Activated CD4-positive, alpha-beta memory T cell treated with anti-CD3 and anti-CD28 coated beads, Interleukin-2, amount 10 ng/mL, durations not matched to agents 7 days and 5 days (primary cell): ENCODE measurements at regions not wholly inside any gene's neighbourhood (a gene's known extent, or its start where the extent isn't known, plus 50 kb on each side); places are given as distances from the start of the nearest gene placed in this dataset.

Experiments
- CTCF ChIA-PET: fragments of 350-600 bp; sonication (Branson Sonifier 250); formaldehyde crosslinking; loops from one replicate; lab custom pipeline; 2021; ENCODE audit warnings: antibody characterized with exemption, inconsistent platforms; lab: Charles Lee
- POLR2A ChIA-PET: fragments of 350-600 bp; sonication (Branson Sonifier 250); formaldehyde crosslinking; loops from one replicate; lab custom pipeline; 2021; ENCODE audit warnings: antibody characterized with exemption; lab: Charles Lee
- DNase-seq: peaks from one replicate; pipeline ENCODE4 v3.0.0-alpha.2; 2020
- H3K27ac Mint-ChIP-seq: one replicate; pipeline ENCODE4 v1.8.0; 2021; ENCODE audit warnings: mild to moderate bottlenecking, mixed read lengths
- H3K27me3 Mint-ChIP-seq: one replicate; pipeline ENCODE4 v1.8.0; 2021; ENCODE audit warnings: mixed read lengths
- H3K36me3 Mint-ChIP-seq: one replicate; pipeline ENCODE4 v1.8.0; 2021; ENCODE audit warnings: low read depth, mixed read lengths
- H3K4me1 Mint-ChIP-seq: one replicate; pipeline ENCODE4 v1.8.0; 2021; ENCODE audit warnings: mixed read lengths
- H3K4me3 Mint-ChIP-seq: one replicate; pipeline ENCODE4 v1.8.0; 2021; ENCODE audit warnings: mild to moderate bottlenecking, mixed read lengths
- H3K9me3 Mint-ChIP-seq: one replicate; pipeline ENCODE4 v1.8.0; 2021; ENCODE audit warnings: mixed read lengths

DNA sequence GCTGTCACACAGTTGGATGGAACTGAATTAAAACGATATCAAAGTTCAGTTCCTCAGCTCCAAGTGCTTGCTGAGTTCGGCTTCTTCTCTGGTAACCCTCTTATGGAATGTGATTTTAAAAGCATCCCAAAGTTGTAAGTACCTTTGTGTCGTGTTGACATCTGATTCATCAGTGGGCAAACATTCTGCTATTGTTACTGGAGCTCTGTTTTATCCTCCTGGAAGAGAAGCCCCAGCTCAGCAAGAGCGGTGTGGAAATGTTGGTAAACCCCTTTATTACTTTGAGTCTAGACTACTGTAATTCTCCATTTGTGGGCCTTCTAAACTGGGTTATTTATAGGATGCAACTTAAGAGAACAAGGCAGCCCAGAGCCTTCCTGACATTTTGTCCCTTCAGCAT, 699.3 kb upstream of the WWC1 start:
- POLR2A ChIA-PET: no interaction called here
- DNase-seq: no peak
- no peaks in the 10 kb centered on the region for H3K4me1 Mint-ChIP-seq

DNA sequence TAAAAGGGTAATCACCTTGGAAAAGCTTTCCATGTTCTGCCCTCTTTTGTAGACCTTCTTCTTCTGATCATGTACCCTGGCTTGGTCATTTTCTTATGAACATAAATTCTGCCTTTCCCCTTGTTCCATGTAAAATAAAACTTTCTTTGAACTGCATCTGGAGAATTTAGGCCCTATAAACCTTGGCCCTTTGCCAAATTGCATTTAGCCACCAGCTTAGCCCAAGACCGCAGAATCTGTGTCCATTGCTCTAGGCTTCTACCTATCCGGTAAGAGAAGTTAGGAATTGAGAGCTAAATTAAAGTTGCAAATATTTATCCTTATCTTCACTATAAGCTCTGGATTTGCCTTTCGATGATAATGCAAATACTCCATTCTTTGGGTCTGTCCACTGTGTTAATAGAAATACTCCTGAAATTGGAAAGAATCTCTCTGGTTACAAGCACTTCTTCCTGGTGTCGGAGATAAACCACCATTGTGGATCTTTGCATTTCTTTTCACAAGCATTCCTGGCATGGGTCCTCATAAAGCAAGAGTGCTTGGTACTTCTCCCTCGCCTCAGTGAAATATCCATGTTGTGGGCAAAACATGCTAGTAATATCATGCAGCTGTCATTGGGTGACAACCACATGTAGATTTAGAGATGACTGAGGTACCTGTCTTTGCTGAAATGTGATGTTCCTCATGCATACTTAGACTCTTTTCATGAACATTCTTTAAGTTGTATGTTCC, 698.0 kb upstream of the WWC1 start:
- no peaks in the 10 kb centered on the region for H3K27me3 Mint-ChIP-seq
- peaks cover 7% of the 10 kb centered on the region for H3K9me3 Mint-ChIP-seq
- no peak overlapping the region for H3K27ac Mint-ChIP-seq
- POLR2A ChIA-PET: no interaction called here
- CTCF ChIA-PET: no interaction called here
- no peak overlapping the region for H3K4me3 Mint-ChIP-seq
- no peak for DNase-seq
- no peaks in the 10 kb centered on the region for H3K4me1 Mint-ChIP-seq
- no peaks in the 10 kb centered on the region for H3K36me3 Mint-ChIP-seq

More for the DNA sequence above, 699.3 kb upstream of the WWC1 start:
- Mint-ChIP-seq H3K27ac (no peak overlapping the region), H3K4me3 (no peak overlapping the region), H3K27me3 (no peaks in the 10 kb centered on the region), H3K36me3 (no peaks in the 10 kb centered on the region), H3K9me3 (no peaks in the 10 kb centered on the region)
- CTCF ChIA-PET: no interaction called here

DNA sequence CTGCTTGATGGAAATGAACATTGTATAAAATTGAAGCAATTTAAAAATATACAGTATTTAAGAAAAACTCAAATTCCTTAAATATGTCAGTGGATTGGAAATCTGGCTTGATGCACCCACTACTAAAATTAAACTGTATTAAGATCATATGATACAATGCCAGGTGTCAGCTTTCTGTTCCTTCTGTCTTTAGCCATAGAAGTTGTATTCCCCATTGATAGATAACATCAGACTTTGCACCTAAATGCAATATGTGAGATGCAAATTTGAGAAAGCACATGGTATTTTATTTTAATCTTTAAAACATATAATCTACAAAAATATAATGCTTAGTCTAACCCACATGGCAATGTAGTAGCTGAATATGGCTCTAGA, 697.4 kb upstream of the WWC1 start:
- H3K27me3 Mint-ChIP-seq: no peaks in the 10 kb centered on the region
- no peaks in the 10 kb centered on the region for H3K4me1 Mint-ChIP-seq
- peaks cover 8% of the 10 kb centered on the region for H3K9me3 Mint-ChIP-seq
- H3K4me3 Mint-ChIP-seq: no peak overlapping the region
- DNase-seq: no peak
- ChIA-PET CTCF (no interaction called here), POLR2A (no interaction called here)
- no peaks in the 10 kb centered on the region for H3K36me3 Mint-ChIP-seq
- no peak overlapping the region for H3K27ac Mint-ChIP-seq

DNA sequence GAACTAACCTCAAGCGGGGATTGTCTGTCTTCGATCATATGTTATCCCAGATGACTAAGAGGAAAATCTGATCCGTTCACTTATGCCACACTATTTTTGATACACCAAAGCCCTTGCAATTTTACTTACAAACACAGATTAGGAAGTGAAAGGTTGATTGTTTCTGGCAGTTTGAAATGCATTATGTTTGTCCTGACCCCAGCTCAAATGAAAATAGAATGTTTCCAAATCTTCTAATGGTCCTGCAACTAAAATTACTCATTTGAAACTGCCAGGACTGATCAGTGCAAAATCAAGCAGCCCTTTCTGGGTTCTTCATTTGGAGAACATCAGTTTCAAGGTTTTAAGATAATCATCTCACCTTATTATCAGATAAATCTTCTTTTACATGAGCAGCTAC, 696.7 kb upstream of the WWC1 start:
- H3K27ac Mint-ChIP-seq: no peak overlapping the region
- no peaks in the 10 kb centered on the region for H3K36me3 Mint-ChIP-seq
- H3K27me3 Mint-ChIP-seq: no peaks in the 10 kb centered on the region
- ChIA-PET CTCF (no interaction called here), POLR2A (no interaction called here)
- peaks cover 8% of the 10 kb centered on the region for H3K9me3 Mint-ChIP-seq
- DNase-seq: no peak
- no peak overlapping the region for H3K4me3 Mint-ChIP-seq
- no peaks in the 10 kb centered on the region for H3K4me1 Mint-ChIP-seq

DNA sequence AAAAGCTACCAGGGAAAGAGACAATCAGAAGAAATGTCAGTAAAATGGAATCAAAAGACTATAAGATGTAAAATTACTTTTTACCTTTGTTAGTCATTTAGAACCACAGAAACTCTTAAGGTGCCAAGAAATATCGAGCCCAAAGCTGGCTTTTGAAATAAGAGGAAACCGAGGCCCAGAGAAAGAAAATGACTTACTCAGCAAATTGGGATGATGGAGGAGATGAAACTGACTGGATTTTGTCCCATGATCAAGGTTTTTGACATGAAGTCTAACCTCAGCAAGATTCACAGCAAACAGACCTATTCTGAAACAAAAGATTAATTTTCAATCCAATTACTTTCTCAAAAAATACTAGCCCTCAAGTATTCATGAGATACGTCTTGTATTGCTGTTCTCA, 696.2 kb upstream of the WWC1 start:
- no peak for DNase-seq
- no peaks in the 10 kb centered on the region for H3K36me3 Mint-ChIP-seq
- H3K27ac Mint-ChIP-seq: no peak overlapping the region
- H3K4me3 Mint-ChIP-seq: no peak overlapping the region
- CTCF ChIA-PET: no interaction called here
- peaks cover 8% of the 10 kb centered on the region for H3K9me3 Mint-ChIP-seq
- POLR2A ChIA-PET: no interaction called here
- no peaks in the 10 kb centered on the region for H3K4me1 Mint-ChIP-seq
- no peaks in the 10 kb centered on the region for H3K27me3 Mint-ChIP-seq

DNA sequence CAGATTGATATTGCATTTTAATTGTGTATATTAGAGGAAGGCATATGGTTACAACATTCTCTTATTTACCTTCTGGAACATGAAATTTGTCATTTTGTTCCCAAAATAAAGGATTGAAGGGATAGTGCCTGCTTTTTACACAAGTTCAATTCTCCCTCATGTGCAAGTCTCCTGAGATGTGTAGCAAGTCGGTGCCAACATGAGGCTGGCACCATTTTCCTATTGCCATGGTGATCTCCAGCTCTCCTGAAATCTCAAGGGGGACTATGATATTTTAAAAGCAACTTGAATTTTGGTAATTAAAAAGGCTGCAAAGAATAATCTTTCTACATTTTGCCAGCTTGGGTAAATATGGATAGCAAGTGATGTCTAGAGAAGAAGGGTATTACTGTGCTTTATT, 693.3 kb upstream of the WWC1 start:
- Mint-ChIP-seq H3K4me3 (no peak overlapping the region), H3K9me3 (peaks cover 8% of the 10 kb centered on the region), H3K27ac (no peak overlapping the region), H3K4me1 (no peaks in the 10 kb centered on the region), H3K27me3 (no peaks in the 10 kb centered on the region), H3K36me3 (no peaks in the 10 kb centered on the region)
- ChIA-PET CTCF (no interaction called here), POLR2A (no interaction called here)
- DNase-seq: no peak

DNA sequence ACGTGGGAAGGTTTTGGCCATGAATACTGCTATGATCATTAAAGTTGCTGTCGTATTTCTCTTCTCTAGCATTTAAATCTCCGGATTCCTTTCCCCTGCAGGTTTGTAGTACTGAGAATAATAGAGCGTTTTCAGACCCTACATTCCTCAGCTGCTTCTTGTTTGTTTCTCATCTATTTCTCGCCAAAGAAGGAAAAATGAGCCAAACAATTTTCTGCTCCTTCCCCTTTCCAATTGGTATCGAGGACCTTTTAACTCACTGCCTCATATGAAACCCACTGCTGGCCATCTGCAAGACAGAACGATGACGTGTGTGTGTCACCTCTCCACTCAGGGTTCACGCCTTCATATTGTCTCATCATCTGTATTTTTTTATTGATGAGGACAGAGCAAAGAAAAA, 689.4 kb upstream of the WWC1 start:
- DNase-seq: no peak
- Mint-ChIP-seq H3K27me3 (no peaks in the 10 kb centered on the region), H3K4me3 (no peak overlapping the region), H3K4me1 (no peaks in the 10 kb centered on the region), H3K9me3 (peaks cover 8% of the 10 kb centered on the region), H3K36me3 (no peaks in the 10 kb centered on the region), H3K27ac (no peak overlapping the region)
- ChIA-PET CTCF (no interaction called here), POLR2A (no interaction called here)

DNA sequence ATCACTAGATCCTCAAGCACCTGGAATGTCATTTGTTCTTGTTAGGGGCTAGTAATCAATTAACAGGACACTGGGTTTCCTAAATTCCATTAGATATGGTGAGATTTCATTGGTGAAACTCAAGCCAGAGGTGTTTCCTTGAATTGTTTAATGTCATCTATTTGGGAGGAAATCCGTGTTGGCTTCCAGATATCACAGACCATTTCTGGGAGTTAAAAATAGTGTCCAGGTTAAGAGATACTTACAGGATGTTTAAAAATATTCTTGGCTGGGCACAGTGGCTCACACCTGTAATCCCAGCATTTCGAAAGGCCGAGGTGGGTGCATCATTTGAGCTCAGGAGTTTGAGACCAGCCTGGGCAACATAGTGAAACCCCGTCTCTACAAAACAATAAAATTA, 688.3 kb upstream of the WWC1 start:
- Mint-ChIP-seq H3K36me3 (no peaks in the 10 kb centered on the region), H3K4me3 (no peak overlapping the region), H3K27me3 (no peaks in the 10 kb centered on the region), H3K9me3 (peaks cover 3% of the 10 kb centered on the region), H3K4me1 (no peaks in the 10 kb centered on the region), H3K27ac (no peak overlapping the region)
- POLR2A ChIA-PET: no interaction called here
- no peak for DNase-seq
- CTCF ChIA-PET: no interaction called here

DNA sequence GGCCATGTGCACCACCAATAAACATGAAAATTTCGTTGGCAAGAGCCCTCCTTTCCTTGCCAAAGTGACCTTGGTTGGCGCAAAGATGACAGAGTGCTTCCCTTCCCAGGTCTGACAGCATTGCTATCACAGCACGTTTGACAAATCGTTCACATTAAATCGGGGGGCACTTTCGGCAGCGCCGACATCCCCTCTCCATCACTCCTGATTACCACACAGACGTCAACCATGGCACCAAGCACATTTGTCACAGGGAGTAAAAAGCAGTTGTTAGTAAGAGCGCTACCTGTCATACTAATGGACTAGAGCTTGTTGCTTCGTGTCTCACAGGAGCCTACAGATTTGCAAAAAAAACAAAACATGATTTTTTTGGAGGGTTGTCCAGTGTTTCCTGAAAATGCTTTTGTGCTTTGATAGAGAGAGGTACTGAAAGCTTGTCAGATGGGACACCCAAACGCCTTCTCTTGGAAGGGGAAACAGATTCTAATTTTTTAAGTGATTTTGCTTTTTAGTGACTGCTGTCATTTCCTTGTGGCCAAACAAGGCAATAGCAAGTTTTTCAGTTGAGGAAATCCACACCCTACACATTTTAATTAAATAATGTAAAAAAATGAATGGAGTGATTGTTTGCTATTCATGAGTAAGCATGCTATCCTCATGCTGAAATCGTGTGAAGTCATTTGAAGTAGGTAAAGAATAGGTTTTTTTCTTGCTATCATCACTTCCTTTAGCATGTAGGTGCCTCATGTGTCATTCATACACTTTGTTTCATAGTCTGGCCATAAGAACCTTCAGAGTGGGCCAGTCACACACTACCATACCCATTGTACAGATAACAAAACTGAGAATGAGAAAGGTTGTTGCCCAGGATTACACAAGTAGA, 682.8 kb upstream of the WWC1 start:
- Mint-ChIP-seq H3K27me3 (no peaks in the 10 kb centered on the region), H3K4me3 (no peak overlapping the region), H3K4me1 (no peaks in the 10 kb centered on the region), H3K36me3 (no peaks in the 10 kb centered on the region), H3K27ac (no peak overlapping the region), H3K9me3 (no peaks in the 10 kb centered on the region)
- DNase-seq: no peak
- ChIA-PET CTCF (no interaction called here), POLR2A (no interaction called here)

DNA sequence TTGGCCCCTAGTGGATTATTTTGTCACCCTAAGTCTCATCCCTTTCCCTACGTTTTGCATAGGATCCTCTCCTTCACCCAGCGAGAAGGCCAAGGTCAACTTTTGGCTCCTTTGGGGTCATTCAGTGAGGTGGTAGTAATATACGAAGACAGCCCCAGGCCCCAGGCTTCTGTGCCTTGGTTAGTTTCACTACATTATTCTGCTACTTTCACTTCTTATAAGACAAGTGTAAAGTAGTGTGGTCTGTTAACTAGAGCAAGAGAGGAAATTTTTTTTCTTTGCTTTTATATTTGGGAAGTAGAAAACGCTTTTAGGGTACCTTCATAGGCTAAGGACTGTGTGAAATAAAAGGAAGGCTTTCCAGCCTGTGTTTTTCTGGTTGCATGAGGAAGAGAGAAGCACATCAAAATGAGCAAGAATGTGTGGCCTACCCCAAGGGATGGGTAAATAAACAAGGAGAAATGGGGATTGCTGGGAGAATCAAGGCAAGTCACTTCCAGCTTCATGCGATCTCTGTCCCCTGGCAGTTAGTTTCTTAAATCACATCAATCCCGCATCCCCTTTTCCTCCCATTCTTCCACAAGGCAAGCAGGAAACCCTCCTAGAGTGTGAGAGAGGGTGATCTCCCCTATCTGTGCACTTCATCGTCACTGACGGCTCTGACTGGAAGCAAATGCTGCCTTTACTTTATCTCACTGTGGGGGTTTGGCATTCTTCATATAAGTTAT, 677.0 kb upstream of the WWC1 start:
- ChIA-PET POLR2A (no interaction called here), CTCF (no interaction called here)
- Mint-ChIP-seq H3K4me1 (no peaks in the 10 kb centered on the region), H3K27ac (no peak overlapping the region), H3K27me3 (no peaks in the 10 kb centered on the region), H3K9me3 (no peaks in the 10 kb centered on the region), H3K4me3 (no peak overlapping the region), H3K36me3 (no peaks in the 10 kb centered on the region)
- DNase-seq: no peak

DNA sequence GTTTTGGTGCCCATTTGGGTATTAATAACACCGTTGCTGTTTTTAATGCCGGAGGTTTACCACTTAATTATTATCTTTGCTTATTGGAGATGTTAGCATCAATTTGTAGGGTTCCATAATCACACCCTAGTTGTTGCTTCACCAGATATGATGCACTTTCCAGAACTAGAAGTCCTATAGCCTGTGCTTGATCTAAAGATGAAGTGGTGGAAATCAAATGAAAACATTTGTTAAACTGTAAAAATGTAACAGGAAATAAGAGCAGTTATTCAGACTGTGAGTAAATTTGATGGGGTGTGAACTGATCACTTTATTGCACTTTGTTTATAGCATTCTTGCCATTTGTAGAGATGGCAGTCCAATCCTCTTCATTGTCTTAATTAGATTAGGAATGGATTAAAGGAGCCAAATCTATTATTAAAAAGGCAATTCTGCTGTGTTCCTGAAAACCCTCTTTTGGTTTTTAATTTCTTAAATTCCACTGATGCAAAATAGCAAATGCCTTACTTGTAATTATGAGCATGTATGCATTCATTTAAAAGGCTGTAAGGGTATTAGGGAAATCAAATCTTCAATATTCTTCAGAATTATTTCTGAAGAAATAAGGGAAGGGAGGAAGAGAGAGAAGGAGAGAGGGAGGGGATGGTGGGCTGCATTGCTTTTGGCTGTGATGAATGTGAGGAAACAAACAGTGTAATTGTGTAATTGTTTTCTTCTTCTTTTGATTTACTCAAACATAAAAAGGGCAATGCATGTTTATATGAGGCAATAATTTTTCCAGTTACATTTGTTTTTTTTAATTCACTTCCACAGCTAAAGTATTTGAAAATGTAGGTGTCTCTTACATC, 675.2 kb upstream of the WWC1 start:
- H3K36me3 Mint-ChIP-seq: no peaks in the 10 kb centered on the region
- no peaks in the 10 kb centered on the region for H3K9me3 Mint-ChIP-seq
- H3K27me3 Mint-ChIP-seq: no peaks in the 10 kb centered on the region
- ChIA-PET CTCF (no interaction called here), POLR2A (no interaction called here)
- no peaks in the 10 kb centered on the region for H3K4me1 Mint-ChIP-seq
- DNase-seq: no peak
- H3K4me3 Mint-ChIP-seq: no peak overlapping the region
- H3K27ac Mint-ChIP-seq: no peak overlapping the region

DNA sequence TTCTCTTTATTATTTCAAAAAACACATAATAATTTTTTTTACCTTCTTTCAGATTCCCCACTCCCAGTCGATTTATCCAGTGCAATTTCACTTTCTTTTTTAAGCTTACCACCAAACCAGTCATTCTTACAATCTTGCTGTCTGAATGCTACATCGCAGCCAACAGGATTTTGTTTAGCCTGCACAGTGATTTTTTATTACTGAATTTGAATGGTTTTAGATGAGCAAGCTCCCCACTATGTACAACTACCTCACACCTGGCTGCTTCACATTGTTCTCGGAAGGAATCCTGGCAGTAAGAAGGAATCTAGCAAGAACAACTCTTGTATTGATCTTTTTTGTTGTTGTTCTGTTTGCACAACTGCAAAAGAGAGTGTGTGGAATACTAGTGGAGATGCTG, 668.1 kb upstream of the WWC1 start:
- DNase-seq: no peak
- H3K36me3 Mint-ChIP-seq: no peaks in the 10 kb centered on the region
- no peaks in the 10 kb centered on the region for H3K27me3 Mint-ChIP-seq
- H3K9me3 Mint-ChIP-seq: peaks cover 3% of the 10 kb centered on the region
- H3K4me1 Mint-ChIP-seq: no peaks in the 10 kb centered on the region
- ChIA-PET POLR2A (no interaction called here), CTCF (no interaction called here)
- no peak overlapping the region for H3K4me3 Mint-ChIP-seq
- no peak overlapping the region for H3K27ac Mint-ChIP-seq

DNA sequence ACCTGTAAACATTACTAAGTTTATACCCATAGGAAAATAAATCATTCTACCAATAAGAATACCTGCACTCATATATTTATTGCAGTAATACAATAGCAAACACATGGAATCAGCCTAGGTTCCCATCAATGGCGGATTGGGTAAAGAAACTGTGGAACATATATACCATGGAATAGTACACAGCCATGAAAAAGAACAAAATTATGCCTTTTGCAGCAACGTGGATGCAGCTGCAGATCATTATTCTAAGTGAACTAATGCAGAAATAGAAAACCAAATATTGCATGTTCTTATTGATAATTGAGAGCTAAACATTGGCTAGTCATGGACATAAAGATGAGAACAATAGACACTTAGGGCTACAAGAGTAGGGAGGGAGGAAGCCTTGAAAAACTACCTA, 667.4 kb upstream of the WWC1 start:
- Mint-ChIP-seq H3K36me3 (no peaks in the 10 kb centered on the region), H3K27ac (no peak overlapping the region), H3K4me3 (no peak overlapping the region), H3K27me3 (no peaks in the 10 kb centered on the region), H3K9me3 (peaks cover 3% of the 10 kb centered on the region), H3K4me1 (no peaks in the 10 kb centered on the region)
- CTCF ChIA-PET: no interaction called here
- no peak for DNase-seq
- POLR2A ChIA-PET: no interaction called here
